ENCODE measurements at regions not wholly inside any gene's neighbourhood (a gene's known extent, or its start where the extent isn't known, plus 50 kb on each side); places are given as distances from the start of the nearest gene placed in this dataset.

DNA sequence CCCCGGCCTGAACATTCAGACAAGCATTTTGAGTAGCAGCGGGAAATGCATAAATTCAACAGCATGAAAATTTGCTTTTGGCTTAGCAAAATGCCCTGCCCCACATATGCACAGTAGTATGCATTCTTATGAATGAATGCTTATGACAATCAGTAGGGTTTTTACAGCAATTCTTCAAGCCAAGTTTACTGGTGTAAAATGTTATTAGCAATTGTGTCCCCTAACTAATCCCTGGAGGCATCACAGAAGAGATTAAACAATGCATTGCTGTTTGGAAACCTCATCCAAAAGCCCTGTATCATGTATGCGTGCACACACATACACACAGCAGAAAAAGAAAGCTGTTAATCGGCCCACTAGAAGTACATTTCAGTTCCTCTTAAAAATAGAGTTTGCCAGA lies 406.5 kb downstream of the LRIG3 start:
- Histone ChIP-seq H3F3A (ENCODE audit: control insufficient read depth, insufficient read depth) (no peaks in the 10 kb centered on the region), H3K4me3 (ENCODE audit: low read length) (no peak overlapping the region), H3K9me3 (ENCODE audit: control insufficient read depth, insufficient read depth, low read length) (no peaks in the 10 kb centered on the region; the same call in 1 of the 2 replicates), H3K79me2 (ENCODE audit: control insufficient read depth, low read length) (no peaks in the 10 kb centered on the region), H3K4me2 (ENCODE audit: low read length) (no peak overlapping the region), H3K36me3 (ENCODE audit: control insufficient read depth, low read length) (no peaks in the 10 kb centered on the region), H4K20me1 (ENCODE audit: control insufficient read depth, insufficient read depth, low read depth, low read length) (no peaks in the 10 kb centered on the region), H3K9me2 (replicated peaks; ENCODE audit: control insufficient read depth, low read length) (no peaks in the 10 kb centered on the region), H3K4me1 (ENCODE audit: control insufficient read depth, low read length) (no peaks in the 10 kb centered on the region), H3K27me3 (ENCODE audit: control insufficient read depth, low read length) (no peaks in the 10 kb centered on the region), H3K27ac (ENCODE audit: low read depth, low read length) (no peak overlapping the region)
- TF ChIP-seq, protein P1, sequence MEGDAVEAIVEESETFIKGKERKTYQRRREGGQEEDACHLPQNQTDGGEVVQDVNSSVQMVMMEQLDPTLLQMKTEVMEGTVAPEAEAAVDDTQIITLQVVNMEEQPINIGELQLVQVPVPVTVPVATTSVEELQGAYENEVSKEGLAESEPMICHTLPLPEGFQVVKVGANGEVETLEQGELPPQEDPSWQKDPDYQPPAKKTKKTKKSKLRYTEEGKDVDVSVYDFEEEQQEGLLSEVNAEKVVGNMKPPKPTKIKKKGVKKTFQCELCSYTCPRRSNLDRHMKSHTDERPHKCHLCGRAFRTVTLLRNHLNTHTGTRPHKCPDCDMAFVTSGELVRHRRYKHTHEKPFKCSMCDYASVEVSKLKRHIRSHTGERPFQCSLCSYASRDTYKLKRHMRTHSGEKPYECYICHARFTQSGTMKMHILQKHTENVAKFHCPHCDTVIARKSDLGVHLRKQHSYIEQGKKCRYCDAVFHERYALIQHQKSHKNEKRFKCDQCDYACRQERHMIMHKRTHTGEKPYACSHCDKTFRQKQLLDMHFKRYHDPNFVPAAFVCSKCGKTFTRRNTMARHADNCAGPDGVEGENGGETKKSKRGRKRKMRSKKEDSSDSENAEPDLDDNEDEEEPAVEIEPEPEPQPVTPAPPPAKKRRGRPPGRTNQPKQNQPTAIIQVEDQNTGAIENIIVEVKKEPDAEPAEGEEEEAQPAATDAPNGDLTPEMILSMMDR (IDR thresholded peaks at IDR 0.05; ENCODE audit: low read depth, low read length, poor library complexity, severe bottlenecking), result no peak
- TF ChIP-seq EZH2phosphoT487 (IDR thresholded peaks at IDR 0.05; ENCODE audit: borderline replicate concordance, low read length), result no peak

DNA sequence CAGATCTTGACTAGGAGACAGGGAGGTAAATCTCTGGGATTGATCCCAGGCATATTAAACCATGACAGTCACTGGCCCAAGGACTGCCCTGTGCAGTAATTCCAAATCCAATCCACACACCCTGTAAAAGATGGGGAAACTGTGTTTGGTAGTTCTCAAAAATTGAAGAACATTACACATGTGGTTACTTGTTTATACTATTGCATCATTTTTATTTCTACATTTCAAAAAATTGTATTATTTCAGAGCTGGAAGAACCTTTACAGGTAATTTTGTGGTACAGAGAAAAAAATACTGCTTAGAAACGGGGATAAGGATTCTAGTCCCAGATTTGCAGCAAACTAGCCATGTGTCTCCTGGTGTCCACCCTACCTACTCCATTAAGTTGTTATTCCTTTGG lies 400.5 kb downstream of the LRIG3 start:
- Histone ChIP-seq H3K4me2 (ENCODE audit: low read length) (no peak overlapping the region), H3K9me2 (replicated peaks; ENCODE audit: control insufficient read depth, low read length) (no peaks in the 10 kb centered on the region), H3K9me3 (ENCODE audit: control insufficient read depth, insufficient read depth, low read length) (no peaks in the 10 kb centered on the region; the same call in 1 of the 2 replicates), H3F3A (ENCODE audit: control insufficient read depth, insufficient read depth) (no peaks in the 10 kb centered on the region), H3K36me3 (ENCODE audit: control insufficient read depth, low read length) (no peaks in the 10 kb centered on the region), H4K20me1 (ENCODE audit: control insufficient read depth, insufficient read depth, low read depth, low read length) (no peaks in the 10 kb centered on the region), H3K79me2 (ENCODE audit: control insufficient read depth, low read length) (no peaks in the 10 kb centered on the region), H3K27ac (ENCODE audit: low read depth, low read length) (no peak overlapping the region), H3K4me1 (ENCODE audit: control insufficient read depth, low read length) (no peaks in the 10 kb centered on the region), H3K27me3 (ENCODE audit: control insufficient read depth, low read length) (no peaks in the 10 kb centered on the region), H3K4me3 (ENCODE audit: low read length) (no peak overlapping the region)
- TF ChIP-seq EZH2phosphoT487 (IDR thresholded peaks at IDR 0.05; ENCODE audit: borderline replicate concordance, low read length), result no peak
- TF ChIP-seq, protein P1 (IDR thresholded peaks at IDR 0.05; ENCODE audit: low read depth, low read length, poor library complexity, severe bottlenecking), result no peak

DNA sequence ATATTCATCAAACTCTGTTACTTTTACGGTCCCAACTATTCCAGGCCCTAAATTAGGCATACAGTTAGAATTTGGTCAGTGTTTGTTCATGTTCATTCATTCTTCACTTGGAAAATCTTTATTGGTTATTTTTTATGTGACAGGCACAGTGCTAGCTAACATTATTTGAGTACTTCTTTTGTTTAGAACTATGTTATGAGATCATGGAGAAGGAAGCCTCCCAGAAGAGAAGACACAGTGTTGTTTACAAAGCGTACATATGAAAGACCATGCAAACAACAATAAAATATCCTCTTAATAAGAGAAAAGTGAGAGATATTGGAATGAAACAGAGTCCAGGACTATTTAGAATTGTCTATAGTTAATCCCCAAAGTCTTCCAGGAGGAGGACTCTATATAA lies 399.2 kb downstream of the LRIG3 start:
- Histone ChIP-seq H3K4me3 (ENCODE audit: low read length) (no peak overlapping the region), H3K9me3 (ENCODE audit: control insufficient read depth, insufficient read depth, low read length) (no peaks in the 10 kb centered on the region; the same call in 1 of the 2 replicates), H3K27me3 (ENCODE audit: control insufficient read depth, low read length) (no peaks in the 10 kb centered on the region), H3K4me2 (ENCODE audit: low read length) (no peak overlapping the region), H3K4me1 (ENCODE audit: control insufficient read depth, low read length) (no peaks in the 10 kb centered on the region), H3K27ac (ENCODE audit: low read depth, low read length) (no peak overlapping the region), H3K36me3 (ENCODE audit: control insufficient read depth, low read length) (no peaks in the 10 kb centered on the region), H3F3A (ENCODE audit: control insufficient read depth, insufficient read depth) (no peaks in the 10 kb centered on the region), H3K9me2 (replicated peaks; ENCODE audit: control insufficient read depth, low read length) (no peaks in the 10 kb centered on the region), H3K79me2 (ENCODE audit: control insufficient read depth, low read length) (no peaks in the 10 kb centered on the region), H4K20me1 (ENCODE audit: control insufficient read depth, insufficient read depth, low read depth, low read length) (no peaks in the 10 kb centered on the region)
- TF ChIP-seq, protein P1 (IDR thresholded peaks at IDR 0.05; ENCODE audit: low read depth, low read length, poor library complexity, severe bottlenecking), result no peak
- no peak for TF ChIP-seq EZH2phosphoT487 (IDR thresholded peaks at IDR 0.05; ENCODE audit: borderline replicate concordance, low read length)

Measured in DOHH2 (cell line).